ENCODE measurements at regions not wholly inside any gene's neighbourhood (a gene's known extent, or its start where the extent isn't known, plus 50 kb on each side); places are given as distances from the start of the nearest gene placed in this dataset.

- no peak for DNase-seq
These were observed 55.7 kb upstream of the PHACTR2 start for GRCh38 chr6:143621876-143622605.

- DNase-seq = no peak
These were observed 56.4 kb upstream of the PHACTR2 start for GRCh38 chr6:143621159-143621873.

- peak; percentile 50 for DNase-seq
These were observed 57.3 kb upstream of the PHACTR2 start for GRCh38 chr6:143620447-143620846.

- no peak for DNase-seq
These were observed 57.9 kb upstream of the PHACTR2 start for GRCh38 chr6:143619824-143620401.

GRCh38 chr6:143616741-143617140 is 61.0 kb upstream of the PHACTR2 start:
- no peak for DNase-seq

GRCh38 chr6:143615785-143616184 is 62.0 kb upstream of the PHACTR2 start:
- no peak for DNase-seq

- DNase-seq = no peak
These were observed 63.5 kb upstream of the PHACTR2 start for GRCh38 chr6:143614235-143614634.

- no peak for DNase-seq
These were observed 64.0 kb upstream of the PHACTR2 start for GRCh38 chr6:143613749-143614148.

GRCh38 chr6:143612186-143612585 is 65.6 kb upstream of the PHACTR2 start:
- no peak for DNase-seq

GRCh38 chr6:143611580-143611979 is 66.2 kb upstream of the PHACTR2 start:
- DNase-seq = no peak

- DNase-seq = no peak
These were observed 67.8 kb upstream of the PHACTR2 start for GRCh38 chr6:143609972-143610371.

GRCh38 chr6:143609501-143609900 is 68.3 kb upstream of the PHACTR2 start:
- DNase-seq = no peak

GRCh38 chr6:143608906-143609305 is 68.9 kb upstream of the PHACTR2 start:
- DNase-seq = no peak

GRCh38 chr6:143607974-143608373 is 69.8 kb upstream of the PHACTR2 start:
- no peak for DNase-seq

- DNase-seq = no peak
These were observed 70.6 kb upstream of the PHACTR2 start for GRCh38 chr6:143607168-143607567.

GRCh38 chr6:143605906-143606521 is 71.8 kb upstream of the PHACTR2 start:
- no peak for DNase-seq

GRCh38 chr6:143603455-143603854 is 74.3 kb upstream of the PHACTR2 start:
- no peak for DNase-seq

- DNase-seq = no peak
These were observed 76.3 kb upstream of the PHACTR2 start for GRCh38 chr6:143601504-143601903.

- DNase-seq = no peak
These were observed 76.9 kb upstream of the PHACTR2 start for GRCh38 chr6:143600821-143601220.

- no peak for DNase-seq
These were observed 79.2 kb upstream of the PHACTR2 start for GRCh38 chr6:143598466-143599080.

- no peak for DNase-seq
These were observed 80.9 kb upstream of the PHACTR2 start for GRCh38 chr6:143596866-143597265.

- DNase-seq = no peak
These were observed 82.3 kb upstream of the PHACTR2 start for GRCh38 chr6:143595251-143596036.

Data from right forelimb (tissue), 1 donor.